ENCODE measurements at regions not wholly inside any gene's neighbourhood (a gene's known extent, or its start where the extent isn't known, plus 50 kb on each side); places are given as distances from the start of the nearest gene placed in this dataset.

DNA sequence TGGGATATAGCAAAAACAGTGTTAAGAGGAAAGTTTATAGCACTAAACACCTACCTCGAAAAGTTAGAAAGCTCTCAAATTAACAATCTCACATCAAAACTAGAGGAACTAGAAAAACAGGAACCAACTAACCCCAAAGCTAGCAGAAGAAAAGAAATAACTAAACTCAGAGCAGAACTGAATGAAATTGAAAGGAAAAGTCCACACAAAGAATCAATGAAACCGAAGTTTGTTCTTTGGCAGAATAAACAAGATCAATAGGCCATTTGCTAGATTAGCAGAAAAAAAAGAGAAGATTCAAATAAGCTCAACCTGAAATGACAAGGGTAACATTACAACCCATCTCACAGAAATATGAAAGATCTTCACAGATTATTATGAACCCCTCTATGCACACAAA lies 234.8 kb upstream of the ISL1 start:
- Mint-ChIP-seq H3K9me3 (peaks cover 9% of the 10 kb centered on the region), H3K4me3 (no peak overlapping the region), H3K36me3 (ENCODE audit: low read depth) (no peaks in the 10 kb centered on the region), H3K27ac (no peak overlapping the region), H3K4me1 (no peaks in the 10 kb centered on the region), H3K27me3 (no peaks in the 10 kb centered on the region)
- DNase-seq (no peak), ATAC-seq (ENCODE audit: low read depth) (no peak)
- intact Hi-C loops (cut with micrococcal nuclease): no loop called here
- CTCF ChIA-PET: no interaction called here
- POLR2A ChIA-PET: no interaction called here
- TF ChIP-seq CTCF (IDR thresholded peaks at IDR 0.05): no peak

- CTCF ChIA-PET: no interaction called here
- POLR2A ChIA-PET: no interaction called here
- peaks cover 15% of the 10 kb centered on the region for H3K9me3 Mint-ChIP-seq
- ATAC-seq (ENCODE audit: low read depth) (no peak), DNase-seq (no peak)
- no peaks in the 10 kb centered on the region for H3K27me3 Mint-ChIP-seq
- intact Hi-C loops (cut with micrococcal nuclease): no loop called here
- no peaks in the 10 kb centered on the region for H3K36me3 Mint-ChIP-seq (ENCODE audit: low read depth)
- no peaks in the 10 kb centered on the region for H3K4me1 Mint-ChIP-seq
- TF ChIP-seq CTCF (IDR thresholded peaks at IDR 0.05): no peak
- no peak overlapping the region for H3K4me3 Mint-ChIP-seq
- no peak overlapping the region for H3K27ac Mint-ChIP-seq
Measured at GRCh38 chr5:51156222-51156621, 227.0 kb upstream of the ISL1 start.

- POLR2A ChIA-PET: no interaction called here
- Mint-ChIP-seq H3K36me3 (ENCODE audit: low read depth) (no peaks in the 10 kb centered on the region), H3K4me1 (no peaks in the 10 kb centered on the region), H3K27ac (no peak overlapping the region), H3K9me3 (peaks cover 18% of the 10 kb centered on the region), H3K27me3 (no peaks in the 10 kb centered on the region), H3K4me3 (no peak overlapping the region)
- intact Hi-C loops (cut with micrococcal nuclease): no loop called here
- no peak for TF ChIP-seq CTCF (IDR thresholded peaks at IDR 0.05)
- ATAC-seq (ENCODE audit: low read depth): no peak
- CTCF ChIA-PET: no interaction called here
- no peak for DNase-seq
Measured at GRCh38 chr5:51156838-51157237, 226.4 kb upstream of the ISL1 start.

DNA sequence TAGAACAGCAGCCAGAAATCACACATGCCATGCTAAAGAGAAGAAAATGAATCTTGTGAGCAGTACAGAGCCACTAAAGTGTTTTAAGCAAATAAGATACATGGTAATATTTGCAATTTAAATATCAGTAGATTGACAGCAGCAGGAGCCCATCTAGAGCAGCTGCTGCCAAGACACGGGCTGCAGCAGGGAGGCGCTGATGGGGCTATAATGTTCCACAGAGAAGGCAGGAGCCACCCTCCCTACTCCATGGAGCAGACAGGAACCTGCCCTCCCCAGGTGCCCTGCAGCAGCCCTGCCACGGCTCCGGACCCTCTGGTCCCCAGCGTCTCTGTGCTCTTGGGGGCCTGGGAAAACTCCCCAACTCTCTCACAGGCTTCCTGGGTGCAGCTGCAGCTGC lies 224.1 kb upstream of the ISL1 start:
- no peak for DNase-seq
- ChIA-PET POLR2A (no interaction called here), CTCF (no interaction called here)
- Mint-ChIP-seq H3K36me3 (ENCODE audit: low read depth) (no peaks in the 10 kb centered on the region), H3K4me1 (no peaks in the 10 kb centered on the region), H3K27ac (no peak overlapping the region), H3K9me3 (peaks cover 37% of the 10 kb centered on the region), H3K27me3 (no peaks in the 10 kb centered on the region), H3K4me3 (no peak overlapping the region)
- intact Hi-C loops (cut with micrococcal nuclease): no loop called here
- ATAC-seq (ENCODE audit: low read depth): no peak
- TF ChIP-seq CTCF (IDR thresholded peaks at IDR 0.05): no peak

DNA sequence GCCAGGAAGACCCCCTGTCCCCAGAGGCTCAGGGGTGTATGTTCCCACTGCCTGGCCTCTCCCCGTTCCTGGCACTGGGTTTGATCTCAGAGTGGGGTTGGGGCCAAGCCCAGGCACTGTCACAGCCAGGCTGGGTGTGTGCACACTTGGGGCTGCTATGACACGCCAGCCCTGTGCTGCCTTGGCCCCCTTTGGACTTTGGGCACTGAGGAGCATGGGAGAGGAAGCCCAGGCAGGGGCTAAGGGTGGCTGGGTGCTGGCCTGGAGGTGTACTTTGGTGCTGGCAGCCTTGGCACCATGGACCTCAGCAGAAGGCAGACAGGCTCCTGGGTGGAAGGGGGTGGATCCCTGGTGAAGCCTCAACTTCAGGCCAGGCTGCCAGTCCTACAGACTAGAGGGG lies 223.6 kb upstream of the ISL1 start:
- peaks cover 35% of the 10 kb centered on the region for H3K9me3 Mint-ChIP-seq
- no peak overlapping the region for H3K4me3 Mint-ChIP-seq
- no peak for TF ChIP-seq CTCF (IDR thresholded peaks at IDR 0.05)
- DNase-seq (no peak), ATAC-seq (ENCODE audit: low read depth) (no peak)
- intact Hi-C loops (cut with micrococcal nuclease): no loop called here
- ChIA-PET POLR2A (no interaction called here), CTCF (no interaction called here)
- H3K27ac Mint-ChIP-seq: no peak overlapping the region
- H3K27me3 Mint-ChIP-seq: no peaks in the 10 kb centered on the region
- H3K36me3 Mint-ChIP-seq (ENCODE audit: low read depth): no peaks in the 10 kb centered on the region
- no peaks in the 10 kb centered on the region for H3K4me1 Mint-ChIP-seq

Measured in activated B cell treated with CpG ODN at 0.5 μM for 24 hours (primary cell).